ENCODE measurements at regions not wholly inside any gene's neighbourhood (a gene's known extent, or its start where the extent isn't known, plus 50 kb on each side); places are given as distances from the start of the nearest gene placed in this dataset.

DNA sequence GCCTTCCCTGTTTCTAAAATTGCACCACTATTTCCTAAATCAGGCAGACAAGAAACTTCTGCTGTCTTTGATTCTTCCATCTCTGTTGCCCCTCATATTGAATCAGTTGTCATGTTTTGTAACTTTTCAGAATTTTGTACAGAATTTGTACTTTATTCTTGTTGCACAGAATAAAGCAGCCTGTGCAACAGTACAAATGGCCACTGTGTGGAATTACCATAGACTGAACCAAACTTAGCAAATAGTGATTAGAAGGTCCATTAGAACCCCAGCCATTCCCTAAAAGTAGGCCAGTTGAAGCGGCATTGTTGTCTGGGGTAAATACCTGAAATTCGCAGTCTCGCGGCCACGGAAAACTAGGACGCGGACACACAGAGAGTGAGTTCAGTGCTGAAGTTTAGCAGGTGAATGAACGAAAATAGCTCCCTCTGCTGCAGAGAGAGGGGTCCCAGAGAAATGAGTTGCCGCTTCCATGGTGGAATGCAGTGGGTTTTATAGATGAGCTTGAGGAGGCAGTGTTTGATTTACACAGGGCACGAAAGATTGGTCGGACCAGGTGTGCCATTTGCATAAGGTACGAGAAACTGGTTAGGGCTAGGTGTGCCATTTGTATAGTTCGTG, 71.8 kb downstream of the C4orf33 start:
- TF ChIP-seq LEF1 (IDR thresholded peaks at IDR 0.05; ENCODE audit: borderline replicate concordance), result no peak
- no peak for TF ChIP-seq SP1 (IDR thresholded peaks at IDR 0.05)
- TF ChIP-seq SUZ12 (IDR thresholded peaks at IDR 0.05), result no peak
- no peak for TF ChIP-seq CTBP1 (IDR thresholded peaks at IDR 0.05; ENCODE audit: borderline replicate concordance)
- no peak for TF ChIP-seq TARDBP (IDR thresholded peaks at IDR 0.05)
- no peak for TF ChIP-seq NFRKB (IDR thresholded peaks at IDR 0.05)
- TF ChIP-seq FOXA1 (IDR thresholded peaks at IDR 0.05), result no peak
- TF ChIP-seq L3MBTL2 (conservative IDR thresholded peaks at IDR 0.05), result no peak
- no peak for TF ChIP-seq HDGF (IDR thresholded peaks at IDR 0.05; ENCODE audit: borderline replicate concordance)
- no peak for TF ChIP-seq ELF4 (IDR thresholded peaks at IDR 0.05)
- no peak for TF ChIP-seq FOXK2 (IDR thresholded peaks at IDR 0.05)
- TF ChIP-seq BHLHE40 (IDR thresholded peaks at IDR 0.05; ENCODE audit: borderline replicate concordance), result no peak
- no peak for TF ChIP-seq ZNF384 (IDR thresholded peaks at IDR 0.05)
- TF ChIP-seq ARNT (IDR thresholded peaks at IDR 0.05), result no peak
- TF ChIP-seq PKNOX1 (IDR thresholded peaks at IDR 0.05), result no peak
- no peak for TF ChIP-seq FOXM1 (IDR thresholded peaks at IDR 0.05; ENCODE audit: borderline replicate concordance)
- POLR2A ChIA-PET, result no interaction called here
- CTCF ChIA-PET, result no interaction called here
- DNase-seq (ENCODE audit: extremely low spot score), result no peak

GRCh38 chr4:129172181-129172580, 76.2 kb downstream of the C4orf33 start:
- TF ChIP-seq BHLHE40 (IDR thresholded peaks at IDR 0.05; ENCODE audit: borderline replicate concordance) (no peak), PKNOX1 (IDR thresholded peaks at IDR 0.05) (no peak), ELF4 (IDR thresholded peaks at IDR 0.05) (no peak), CTBP1 (IDR thresholded peaks at IDR 0.05; ENCODE audit: borderline replicate concordance) (no peak), L3MBTL2 (conservative IDR thresholded peaks at IDR 0.05) (no peak), LEF1 (IDR thresholded peaks at IDR 0.05; ENCODE audit: borderline replicate concordance) (no peak), SP1 (IDR thresholded peaks at IDR 0.05) (no peak), FOXM1 (IDR thresholded peaks at IDR 0.05; ENCODE audit: borderline replicate concordance) (no peak), FOXK2 (IDR thresholded peaks at IDR 0.05) (no peak), FOXA1 (IDR thresholded peaks at IDR 0.05) (no peak), TARDBP (IDR thresholded peaks at IDR 0.05) (no peak), HDGF (IDR thresholded peaks at IDR 0.05; ENCODE audit: borderline replicate concordance) (no peak), ARNT (IDR thresholded peaks at IDR 0.05) (no peak), SUZ12 (IDR thresholded peaks at IDR 0.05) (no peak)
- ChIA-PET POLR2A (no interaction called here), CTCF (no interaction called here)
- no peak for DNase-seq (ENCODE audit: extremely low spot score)

DNA sequence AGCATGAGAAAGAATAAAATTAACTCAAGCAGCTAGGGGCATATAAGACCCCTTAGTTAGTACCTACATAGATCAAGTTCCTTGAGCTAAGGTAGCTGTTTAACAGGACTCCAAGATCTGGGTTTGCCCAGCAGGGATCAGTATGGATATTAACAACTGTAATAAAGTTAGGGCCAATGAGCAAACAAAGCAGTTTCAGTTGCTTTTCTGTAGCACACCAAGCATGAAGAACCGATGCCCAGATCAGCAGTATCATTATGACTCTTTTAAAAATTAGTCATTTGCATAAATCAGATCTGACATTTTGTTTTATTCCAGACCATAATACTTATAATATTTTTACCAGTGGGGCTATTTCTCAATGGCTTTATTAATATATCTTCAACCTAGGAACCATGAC, 80.9 kb downstream of the C4orf33 start:
- ChIA-PET CTCF (no interaction called here), POLR2A (no interaction called here)
- no peak for DNase-seq (ENCODE audit: extremely low spot score)
- TF ChIP-seq FOXA1 (IDR thresholded peaks at IDR 0.05) (no peak), HDGF (IDR thresholded peaks at IDR 0.05; ENCODE audit: borderline replicate concordance) (no peak), ELF4 (IDR thresholded peaks at IDR 0.05) (no peak), FOXM1 (IDR thresholded peaks at IDR 0.05; ENCODE audit: borderline replicate concordance) (no peak), PKNOX1 (IDR thresholded peaks at IDR 0.05) (no peak), BHLHE40 (IDR thresholded peaks at IDR 0.05; ENCODE audit: borderline replicate concordance) (no peak), SUZ12 (IDR thresholded peaks at IDR 0.05) (no peak), NFRKB (IDR thresholded peaks at IDR 0.05) (no peak), TARDBP (IDR thresholded peaks at IDR 0.05) (no peak), ZNF384 (IDR thresholded peaks at IDR 0.05) (no peak), CTBP1 (IDR thresholded peaks at IDR 0.05; ENCODE audit: borderline replicate concordance) (no peak), ARNT (IDR thresholded peaks at IDR 0.05) (no peak)

DNA sequence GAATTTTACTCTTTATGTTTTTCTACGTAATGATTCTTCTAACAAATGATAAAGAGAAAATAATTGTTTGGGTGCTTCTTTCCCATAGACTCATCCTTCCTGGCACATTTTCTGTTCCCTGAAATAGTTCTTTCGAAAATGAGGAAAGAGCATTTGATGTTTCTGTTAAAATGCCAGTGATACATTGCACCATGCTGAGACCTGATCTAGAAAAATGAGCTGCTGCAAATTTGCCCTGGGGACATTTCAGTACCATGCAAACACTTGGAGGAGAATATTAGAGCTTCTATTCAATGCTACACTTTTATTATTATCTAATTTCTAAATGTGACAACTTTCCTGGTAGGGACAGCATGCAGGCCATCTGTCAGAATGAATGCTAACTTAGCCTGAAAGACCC, 83.3 kb downstream of the C4orf33 start:
- no peak for DNase-seq (ENCODE audit: extremely low spot score)
- ChIA-PET CTCF (no interaction called here), POLR2A (no interaction called here)
- no peak for TF ChIP-seq FOXA1 (IDR thresholded peaks at IDR 0.05)
- TF ChIP-seq HDGF (IDR thresholded peaks at IDR 0.05; ENCODE audit: borderline replicate concordance), result no peak
- no peak for TF ChIP-seq FOXK2 (IDR thresholded peaks at IDR 0.05)
- no peak for TF ChIP-seq SP1 (IDR thresholded peaks at IDR 0.05)
- TF ChIP-seq LEF1 (IDR thresholded peaks at IDR 0.05; ENCODE audit: borderline replicate concordance), result no peak
- no peak for TF ChIP-seq L3MBTL2 (conservative IDR thresholded peaks at IDR 0.05)
- no peak for TF ChIP-seq SUZ12 (IDR thresholded peaks at IDR 0.05)
- no peak for TF ChIP-seq NFRKB (IDR thresholded peaks at IDR 0.05)
- TF ChIP-seq FOXM1 (IDR thresholded peaks at IDR 0.05; ENCODE audit: borderline replicate concordance), result no peak

DNA sequence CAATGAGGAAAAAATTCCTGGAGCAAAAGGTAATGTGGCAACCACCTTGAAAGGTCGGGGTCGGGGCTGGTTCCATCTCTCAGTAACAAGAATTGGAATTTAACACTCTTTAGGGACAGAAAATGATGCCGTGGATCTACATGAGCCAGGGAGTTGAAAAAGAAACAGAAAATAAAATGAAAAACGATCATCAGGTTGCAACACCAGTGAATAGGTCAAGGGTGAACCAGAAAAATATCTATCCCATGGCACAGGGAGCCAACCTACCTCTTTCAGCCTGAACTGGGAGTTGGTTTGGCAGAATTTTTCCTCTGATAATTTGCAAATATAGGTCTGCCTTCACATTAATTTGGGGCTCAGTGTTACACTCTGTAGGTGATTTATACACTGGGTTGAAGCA, 93.7 kb downstream of the C4orf33 start:
- POLR2A ChIA-PET, result no interaction called here

More for the DNA sequence above, 93.7 kb downstream of the C4orf33 start:
- CTCF ChIA-PET, result no interaction called here
- TF ChIP-seq ELF4 (IDR thresholded peaks at IDR 0.05), result no peak
- no peak for TF ChIP-seq ZNF384 (IDR thresholded peaks at IDR 0.05)
- no peak for TF ChIP-seq SP1 (IDR thresholded peaks at IDR 0.05)
- no peak for TF ChIP-seq ARNT (IDR thresholded peaks at IDR 0.05)
- TF ChIP-seq FOXM1 (IDR thresholded peaks at IDR 0.05; ENCODE audit: borderline replicate concordance), result no peak
- no peak for TF ChIP-seq PKNOX1 (IDR thresholded peaks at IDR 0.05)
- no peak for TF ChIP-seq LEF1 (IDR thresholded peaks at IDR 0.05; ENCODE audit: borderline replicate concordance)
- TF ChIP-seq CTBP1 (IDR thresholded peaks at IDR 0.05; ENCODE audit: borderline replicate concordance), result no peak
- no peak for TF ChIP-seq BHLHE40 (IDR thresholded peaks at IDR 0.05; ENCODE audit: borderline replicate concordance)
- no peak for TF ChIP-seq HDGF (IDR thresholded peaks at IDR 0.05; ENCODE audit: borderline replicate concordance)
- TF ChIP-seq TARDBP (IDR thresholded peaks at IDR 0.05), result no peak
- TF ChIP-seq NFRKB (IDR thresholded peaks at IDR 0.05), result no peak
- no peak for TF ChIP-seq FOXA1 (IDR thresholded peaks at IDR 0.05)
- no peak for TF ChIP-seq SUZ12 (IDR thresholded peaks at IDR 0.05)
- TF ChIP-seq FOXK2 (IDR thresholded peaks at IDR 0.05), result no peak
- no peak for DNase-seq (ENCODE audit: extremely low spot score)

Data from HEK293T (cell line).